Liver (tissue), 3 donors: ENCODE measurements at regions not wholly inside any gene's neighbourhood (a gene's known extent, or its start where the extent isn't known, plus 50 kb on each side); places are given as distances from the start of the nearest gene placed in this dataset.

Experiments
- CTCF ChIP-seq: fragments of 150-350 bp; IDR thresholded peaks from 2 replicates; pipeline ENCODE4 v1.5.1; 2017; ENCODE audit warnings: improper control_type of control experiment, low read depth, low read length; ENCODE audit not compliant: missing input control
- FOXA1 ChIP-seq: IDR thresholded peaks from 2 replicates; pipeline ENCODE4 v1.6.1; 2016; ENCODE audit warnings: antibody characterized with exemption
- JUND ChIP-seq, 2 donors: IDR thresholded peaks; 2 replicates each; pipeline ENCODE4 v1.6.1; 2016; ENCODE audit warnings: antibody characterized with exemption in 2 of 2
- RAD21 ChIP-seq, 2 donors: IDR thresholded peaks; 2 replicates each; pipeline ENCODE4 v1.6.1; 2016; ENCODE audit warnings: antibody characterized with exemption in 2 of 2, mild to moderate bottlenecking in 2 of 2
- REST ChIP-seq: IDR thresholded peaks from 2 replicates; pipeline ENCODE4 v1.6.1; 2016; ENCODE audit warnings: antibody characterized with exemption, mild to moderate bottlenecking
- SP1 ChIP-seq: IDR thresholded peaks from 2 replicates; pipeline ENCODE4 v1.6.1; 2018; ENCODE audit warnings: antibody characterized with exemption, mild to moderate bottlenecking
- TAF1 ChIP-seq: conservative IDR thresholded peaks from 2 replicates; pipeline ENCODE4 v1.6.1; 2016; ENCODE audit warnings: antibody characterized with exemption, mild to moderate bottlenecking
- YY1 ChIP-seq: IDR thresholded peaks from 2 replicates; pipeline ENCODE4 v1.6.1; 2016; ENCODE audit warnings: antibody characterized with exemption, mild to moderate bottlenecking
- ZBTB33 ChIP-seq: IDR thresholded peaks from 2 replicates; pipeline ENCODE4 v1.6.1; 2016; ENCODE audit warnings: antibody characterized with exemption
- donor health status: healthy.
- donor health status: healthy.

GRCh38 chr12:29053567-29053966 is 95.5 kb upstream of the FAR2 start:
- TF ChIP-seq CTCF (no peak), REST (no peak), SP1 (no peak), TAF1 (no peak), JUND (IDR thresholded peaks at IDR 0.05) (no peak), RAD21 (IDR thresholded peaks at IDR 0.05) (no peak), FOXA1 (no peak), ZBTB33 (no peak), YY1 (no peak)
